ENCODE measurements at regions not wholly inside any gene's neighbourhood (a gene's known extent, or its start where the extent isn't known, plus 50 kb on each side); places are given as distances from the start of the nearest gene placed in this dataset.

DNA sequence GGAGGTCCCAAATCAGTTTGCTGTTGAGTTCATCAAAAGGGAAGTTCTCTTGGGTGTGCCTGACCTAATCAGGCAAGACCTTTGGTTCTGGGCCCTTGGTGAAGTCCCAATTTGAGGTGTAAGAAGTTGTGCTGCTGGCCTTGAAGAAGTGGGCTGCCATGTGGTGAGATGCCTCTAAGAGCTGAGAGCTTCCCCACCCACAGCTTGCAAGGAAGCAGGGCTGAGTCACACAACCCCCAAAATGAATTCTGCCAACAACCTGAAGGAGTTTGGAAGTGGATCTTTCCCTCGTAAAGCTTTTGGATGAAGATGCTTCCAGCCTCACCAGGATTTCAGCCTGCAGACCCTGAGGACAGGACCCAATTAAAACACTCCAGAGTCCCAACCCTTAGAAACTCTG is 129.3 kb upstream of the NSMCE3 start:
- TF ChIP-seq ZNF274 (IDR thresholded peaks at IDR 0.05; ENCODE audit: low read depth, low read length) (no peak), YY1 (IDR thresholded peaks at IDR 0.05; ENCODE audit: insufficient read depth, insufficient read length) (no peak)

Data from NT2/D1 (cell line).